VCaP (cell line): ENCODE measurements at regions not wholly inside any gene's neighbourhood (a gene's known extent, or its start where the extent isn't known, plus 50 kb on each side); places are given as distances from the start of the nearest gene placed in this dataset.

Experiments used
- H3K27ac ChIP-seq: fragments of 450-650 bp; 2 replicates; pipeline ENCODE4 v1.5.1; 2017
- CTCF ChIP-seq: fragments of 450-650 bp; conservative IDR thresholded peaks from 2 replicates; pipeline ENCODE4 v1.5.1; 2017; ENCODE audit warnings: mild to moderate bottlenecking, moderate library complexity

- H3K27ac ChIP-seq: no peak overlapping the region
- TF ChIP-seq CTCF: no peak
Measured at GRCh38 chr4:3643518-3644433, 111.6 kb upstream of the LRPAP1 start.

GRCh38 chr4:3642806-3643517 lies 110.7 kb upstream of the LRPAP1 start:
- no peak for TF ChIP-seq CTCF
- no peak overlapping the region for H3K27ac ChIP-seq

- no peak overlapping the region for H3K27ac ChIP-seq
- TF ChIP-seq CTCF: no peak
Measured at GRCh38 chr4:3642056-3642630, 109.9 kb upstream of the LRPAP1 start.

DNA sequence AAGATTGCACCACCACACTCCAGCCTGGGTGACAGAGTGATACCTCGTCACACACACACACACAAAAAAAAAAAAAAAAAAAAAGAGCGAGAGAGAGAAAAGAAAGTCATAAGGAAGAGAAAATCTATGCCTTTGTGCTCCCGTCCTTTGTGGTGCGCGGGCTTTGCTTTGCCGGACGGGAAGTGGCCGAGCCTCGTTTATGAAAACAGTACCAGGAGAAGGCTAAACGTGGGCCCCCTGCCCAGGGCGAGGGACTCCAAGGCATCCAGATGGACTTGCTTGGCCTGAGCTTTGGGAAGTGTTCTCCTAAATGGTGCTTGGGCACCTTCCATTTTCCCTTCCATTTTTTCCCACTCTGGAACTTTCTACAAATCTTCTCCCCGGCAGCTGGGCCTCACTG lies 109.3 kb upstream of the LRPAP1 start:
- TF ChIP-seq CTCF: no peak
- H3K27ac ChIP-seq: no peak overlapping the region

GRCh38 chr4:3640587-3640962 lies 108.4 kb upstream of the LRPAP1 start:
- H3K27ac ChIP-seq: peak overlapping the region; percentile 49; the same call in 1 of the 2 replicates
- no peak for TF ChIP-seq CTCF

DNA sequence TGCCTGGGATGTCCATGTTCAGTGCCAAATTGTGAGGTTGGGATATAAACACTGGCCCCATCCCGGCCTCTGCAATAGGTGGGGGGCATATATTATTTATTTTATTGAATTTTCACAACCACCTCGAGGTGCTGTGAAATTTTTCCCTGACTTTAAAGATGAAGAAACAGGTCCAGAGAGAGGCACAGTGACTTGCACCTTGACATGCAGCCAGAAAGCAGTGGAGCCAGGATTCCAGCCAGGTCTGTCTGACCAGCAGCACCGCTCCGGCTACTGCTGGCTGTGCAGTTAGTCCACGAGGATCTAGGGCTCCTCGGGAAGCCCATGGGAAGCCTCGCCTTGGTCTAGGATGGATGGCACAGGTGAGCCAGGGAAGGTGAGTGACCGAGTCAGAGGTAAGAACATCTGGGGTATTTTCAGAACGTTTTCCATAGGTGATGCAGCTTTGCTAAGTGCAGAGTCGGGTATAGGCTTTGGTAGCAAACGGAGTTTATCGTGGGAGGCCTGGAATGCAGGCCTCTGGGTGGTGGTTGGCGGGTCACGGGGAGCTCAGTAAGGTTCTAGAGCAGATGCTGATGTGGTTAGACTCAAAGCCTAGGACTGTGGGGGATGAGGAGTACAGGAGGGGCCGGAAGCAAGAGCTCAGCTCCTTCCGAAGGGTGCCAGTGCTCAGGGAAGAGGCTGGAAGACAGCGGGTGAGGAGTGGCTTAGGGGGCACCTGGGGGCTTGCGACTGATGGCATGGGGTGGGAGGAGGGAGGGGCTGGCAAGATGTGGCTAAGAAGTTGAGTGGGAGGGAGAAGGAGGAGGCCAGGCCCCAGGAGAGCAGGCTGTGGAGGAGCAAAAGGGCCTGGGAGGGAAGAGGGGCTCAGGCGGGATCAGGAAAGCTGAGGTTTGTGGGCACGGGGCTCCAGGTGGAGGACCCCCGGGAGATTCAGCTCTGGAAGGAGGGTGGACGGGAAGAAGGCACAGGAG lies 107.7 kb upstream of the LRPAP1 start:
- TF ChIP-seq CTCF: no peak
- H3K27ac ChIP-seq: peak overlapping the region; percentile 49
